T-helper 1 cell (primary cell): ENCODE measurements at regions not wholly inside any gene's neighbourhood (a gene's known extent, or its start where the extent isn't known, plus 50 kb on each side); places are given as distances from the start of the nearest gene placed in this dataset.

Source experiments
- DNase-seq, 5 donors: peaks; one replicate each; pipeline ENCODE4 v3.0.0-alpha.2; 2012 to 2020

- DNase-seq: no peak
Observed at GRCh38 chr3:194837457-194838127, 151.9 kb downstream of the FAM43A start.

- DNase-seq: no peak
Observed at GRCh38 chr3:194838236-194838635, 152.6 kb downstream of the FAM43A start.

GRCh38 chr3:194840661-194841514, 155.2 kb downstream of the FAM43A start:
- DNase-seq: no peak

- no peak for DNase-seq
Observed at GRCh38 chr3:194841515-194841841, 155.8 kb downstream of the FAM43A start.

GRCh38 chr3:194843556-194843955, 157.9 kb downstream of the FAM43A start:
- no peak for DNase-seq

- no peak for DNase-seq
Observed at GRCh38 chr3:194844046-194844445, 158.4 kb downstream of the FAM43A start.

GRCh38 chr3:194849166-194849875, 163.6 kb downstream of the FAM43A start:
- no peak for DNase-seq

- DNase-seq: no peak
Observed at GRCh38 chr3:194851254-194851653, 165.6 kb downstream of the FAM43A start.

- no peak for DNase-seq
Observed at GRCh38 chr3:194851941-194852340, 166.3 kb downstream of the FAM43A start.

- DNase-seq: no peak
Observed at GRCh38 chr3:194852345-194852744, 166.7 kb downstream of the FAM43A start.

GRCh38 chr3:194852831-194853508, 167.3 kb downstream of the FAM43A start:
- DNase-seq: no peak

DNA sequence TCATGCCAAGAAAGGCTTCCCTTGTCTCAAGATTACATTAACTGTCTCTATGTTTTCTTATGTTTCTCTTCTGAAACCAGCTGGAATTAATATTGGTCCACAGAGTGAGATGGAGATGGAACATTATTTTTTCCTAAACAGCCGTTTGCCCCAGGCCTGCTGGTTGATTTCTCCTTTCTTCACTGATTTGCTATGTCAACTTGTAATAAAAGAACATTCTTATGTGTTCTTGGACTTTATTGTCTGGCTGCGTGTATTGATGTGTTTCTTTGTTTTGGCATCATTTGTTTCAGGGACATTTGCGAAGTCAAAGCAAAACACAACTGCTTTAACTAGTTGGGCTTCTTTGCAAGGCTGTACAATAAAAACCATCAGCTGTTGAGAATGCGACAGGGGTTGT, 168.5 kb downstream of the FAM43A start:
- no peak for DNase-seq

- DNase-seq: no peak
Observed at GRCh38 chr3:194854659-194855390, 169.1 kb downstream of the FAM43A start.

DNA sequence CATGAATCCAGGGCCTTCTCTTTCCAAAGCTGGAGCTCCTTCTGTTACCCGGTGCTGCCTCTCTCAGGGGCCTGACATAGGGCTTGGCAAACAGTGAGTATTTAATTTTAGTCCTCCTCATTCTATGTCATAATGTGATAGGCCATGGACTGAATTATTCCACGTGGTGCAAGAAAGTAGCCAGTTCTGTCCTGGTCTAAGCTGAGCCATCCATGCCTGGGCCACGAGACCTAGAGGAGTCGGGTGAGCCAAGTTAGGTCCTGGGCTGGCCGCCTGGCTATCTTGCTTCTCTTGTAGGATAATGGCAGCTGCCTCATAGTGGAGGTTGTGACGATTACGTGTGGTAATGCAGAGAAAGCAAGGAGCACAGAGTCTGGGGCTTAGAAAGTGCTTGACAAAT, 170.6 kb downstream of the FAM43A start:
- no peak for DNase-seq

- DNase-seq: no peak
Observed at GRCh38 chr3:194857469-194858113, 171.9 kb downstream of the FAM43A start.

DNA sequence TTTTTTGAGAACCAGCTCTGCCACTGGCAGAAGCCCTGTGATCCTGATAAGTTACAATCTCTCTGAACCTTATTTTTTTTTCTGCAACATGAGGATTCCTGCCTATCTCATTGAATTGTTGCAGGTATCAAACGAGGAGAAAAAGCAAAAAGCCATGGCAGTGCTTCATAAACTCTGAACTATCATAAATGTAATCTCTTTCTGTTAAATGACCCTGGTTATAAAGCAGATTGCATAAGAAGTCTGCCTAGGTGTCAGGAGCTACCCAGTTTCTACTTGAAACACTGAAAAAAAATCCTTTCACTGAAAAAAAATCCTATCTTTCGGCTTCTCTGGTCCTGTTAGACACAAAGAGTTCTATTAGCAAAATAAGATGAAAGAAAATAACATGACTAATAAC, 172.7 kb downstream of the FAM43A start:
- no peak for DNase-seq

- DNase-seq: no peak
Observed at GRCh38 chr3:194860725-194861124, 175.0 kb downstream of the FAM43A start.

GRCh38 chr3:194861375-194861774, 175.7 kb downstream of the FAM43A start:
- no peak for DNase-seq

GRCh38 chr3:194865061-194865460, 179.4 kb downstream of the FAM43A start:
- DNase-seq: no peak

DNA sequence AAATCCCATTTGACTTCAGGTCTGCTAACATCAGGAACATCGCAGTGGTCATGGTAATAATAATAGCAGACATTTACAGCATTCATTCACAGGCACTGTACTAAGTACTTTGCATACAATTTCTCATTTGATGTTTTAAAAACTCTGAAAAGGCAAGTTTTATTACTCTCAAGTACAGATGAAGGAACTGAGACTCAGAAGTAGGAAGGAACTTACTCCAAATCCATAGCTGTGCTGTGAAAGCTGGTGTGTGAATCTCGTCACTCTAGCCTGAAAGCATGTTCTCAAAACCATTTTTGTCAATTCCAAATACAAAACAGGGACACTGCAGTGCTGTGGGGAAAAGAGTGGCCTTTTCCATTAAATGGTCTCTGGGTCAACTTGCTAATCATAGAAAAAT, 179.9 kb downstream of the FAM43A start:
- DNase-seq: no peak

GRCh38 chr3:194866236-194866635, 180.6 kb downstream of the FAM43A start:
- DNase-seq: no peak
